HCT116 (cell line): ENCODE measurements at regions not wholly inside any gene's neighbourhood (a gene's known extent, or its start where the extent isn't known, plus 50 kb on each side); places are given as distances from the start of the nearest gene placed in this dataset.

ENCODE experiments used
- ATAC-seq: fragments of 200-7000 bp; cut with Tn5 transposase; 2 replicates; pipeline ENCODE4 v1.9.1; 2020; ENCODE audit warnings: mild to moderate bottlenecking, moderate library complexity
- BruUV-seq: library from RNA; stranded (reverse); fragments of 400-500 nt; replicated peaks from 2 replicates; lab custom pipeline; 2021; lab: Mats Ljungman, UMichigan
- CTCF ChIA-PET: fragments of 300-600 bp; sonication (Branson Sonifier 250); formaldehyde crosslinking; loops from one replicate; lab custom pipeline; 2021; ENCODE audit warnings: antibody characterized with exemption; lab: Charles Lee
- POLR2A ChIA-PET: fragments of 300-600, 350-600 bp; sonication (Branson Sonifier 250); formaldehyde crosslinking; loops from one replicate; lab custom pipeline; 2021; ENCODE audit warnings: antibody characterized with exemption; lab: Charles Lee
- RAD21 ChIA-PET, 2 experiments: fragments of 300-600 bp; sonication (Branson Sonifier 250); formaldehyde crosslinking; loops; one replicate each; lab custom pipeline; 2023; ENCODE audit warnings: low total read pairs in 2 of 2; ENCODE audit not compliant: uncharacterized antibody in 2 of 2, unreplicated experiment in 2 of 2, low non-redundant PET in 1 of 2; lab: Charles Lee
- DNase-seq: peaks from one replicate; pipeline ENCODE4 v3.0.0-alpha.2; 2010; ENCODE audit warnings: low read depth, low spot score
- H2AFZ ChIP-seq: fragments of 200-600 bp; shearing (Covaris generic), sonication (generic); 2 replicates; pipeline ENCODE4 v1.6.1; 2017; ENCODE audit warnings: low read depth, mixed run types, mixed read lengths, antibody characterized with exemption, low read length; ENCODE audit not compliant: poor library complexity, severe bottlenecking
- H3K27ac ChIP-seq: 2 replicates; pipeline ENCODE4 v1.5.1; 2012; ENCODE audit warnings: low read depth, low read length
- H3K27me3 ChIP-seq: fragments of 200-600 bp; sonication (generic); 2 replicates; pipeline ENCODE4 v1.6.1; 2016; ENCODE audit warnings: mixed run types, low read length, mixed read lengths; ENCODE audit not compliant: insufficient read depth
- H3K36me3 ChIP-seq, 2 experiments: fragments of 200-500 bp in 1 of 2; fragments of 200-600 bp in 1 of 2; sonication (Bioruptor generic) in 1 of 2; sonication (generic) in 1 of 2; 2 replicates each; pipeline versions ENCODE4 v1.5.1 to v1.6.1; 2014 to 2016; ENCODE audit warnings: low read length in 2 of 2, inconsistent platforms in 1 of 2, mixed read lengths in 1 of 2, mixed run types in 1 of 2; ENCODE audit not compliant: insufficient read depth in 2 of 2, control insufficient read depth in 1 of 2
- H3K4me1 ChIP-seq, 2 experiments: fragments of 200-600 bp in 1 of 2; sonication (generic) in 1 of 2; 2 replicates each; pipeline versions ENCODE4 v1.5.1 to v1.6.1; 2012 to 2017; ENCODE audit warnings: low read length in 2 of 2, inconsistent platforms in 1 of 2, mild to moderate bottlenecking in 1 of 2, mixed read lengths in 1 of 2, mixed run types in 1 of 2, moderate library complexity in 1 of 2; ENCODE audit not compliant: insufficient read depth in 2 of 2, control insufficient read depth in 1 of 2
- H3K4me2 ChIP-seq: fragments of 200-600 bp; sonication (generic); 2 replicates; pipeline ENCODE4 v1.6.1; 2017; ENCODE audit warnings: mixed run types, low read length, mixed read lengths
- H3K4me3 ChIP-seq, 2 experiments: fragments of 200-600 bp in 1 of 2; sonication (generic) in 1 of 2; replicated peaks in 1 of 2; 2 replicates each; pipeline ENCODE4 v1.5.1; 2011 to 2016; ENCODE audit warnings: low read length in 2 of 2, control low read depth in 1 of 2, low read depth in 1 of 2, mild to moderate bottlenecking in 1 of 2, mixed read lengths in 1 of 2, mixed run types in 1 of 2
- H3K79me2 ChIP-seq: fragments of 200-600 bp; sonication (generic); 2 replicates; pipeline ENCODE4 v1.6.1; 2017; ENCODE audit warnings: mild to moderate bottlenecking, mixed run types, low read length, moderate library complexity, mixed read lengths; ENCODE audit not compliant: insufficient read depth
- H3K9ac ChIP-seq: fragments of 200-600 bp; sonication (generic); 2 replicates; pipeline ENCODE4 v1.6.1; 2016; ENCODE audit warnings: low read length, mixed read lengths
- H3K9me2 ChIP-seq: fragments of 200-600 bp; sonication (generic), shearing (Covaris generic); 2 replicates; pipeline ENCODE4 v1.6.1; 2017; ENCODE audit warnings: mixed run types, mild to moderate bottlenecking, moderate library complexity; ENCODE audit not compliant: insufficient read depth
- H3K9me3 ChIP-seq, 2 experiments: fragments of 200-500 bp in 1 of 2; fragments of 200-600 bp in 1 of 2; sonication (Bioruptor generic) in 1 of 2; sonication (generic) in 1 of 2; 2 replicates each; pipeline ENCODE4 v1.6.1; 2014 to 2017; ENCODE audit warnings: low read length in 2 of 2, mixed read lengths in 2 of 2, inconsistent platforms in 1 of 2, low read depth in 1 of 2, mild to moderate bottlenecking in 1 of 2, mixed run types in 1 of 2, moderate library complexity in 1 of 2; ENCODE audit not compliant: control insufficient read depth in 1 of 2, insufficient read depth in 1 of 2
- H4K20me1 ChIP-seq: fragments of 200-600 bp; sonication (generic), shearing (Covaris generic); 2 replicates; pipeline ENCODE4 v1.6.1; 2017; ENCODE audit warnings: mixed run types, mild to moderate bottlenecking, moderate library complexity; ENCODE audit not compliant: insufficient read depth
- CBX3 ChIP-seq: IDR thresholded peaks from 2 replicates; pipeline ENCODE4 v1.6.1; 2012; ENCODE audit warnings: low read depth
- CTCF ChIP-seq, 3 experiments: fragments of 200-600 bp in 1 of 3; sonication (generic) in 1 of 3; IDR thresholded peaks in 2 of 3; conservative IDR thresholded peaks in 1 of 3; 2 replicates each; pipeline ENCODE4 v1.5.1; 2012 to 2017; ENCODE audit warnings: low read depth in 2 of 3, low read length in 2 of 3, antibody characterized with exemption in 1 of 3, borderline replicate concordance in 1 of 3, control low read depth in 1 of 3, mild to moderate bottlenecking in 1 of 3, mixed read lengths in 1 of 3, mixed run types in 1 of 3, moderate library complexity in 1 of 3; ENCODE audit not compliant: insufficient read depth in 1 of 3
- EZH2phosphoT487 ChIP-seq: fragments of 200-600 bp; IDR thresholded peaks from 2 replicates; pipeline ENCODE4 v1.6.1; 2018; ENCODE audit warnings: antibody characterized with exemption, borderline replicate concordance
- JUND ChIP-seq: IDR thresholded peaks from 2 replicates; pipeline ENCODE4 v1.6.1; 2012
- MAX ChIP-seq: IDR thresholded peaks from 2 replicates; pipeline ENCODE4 v1.6.1; 2012
- POLR2A ChIP-seq: IDR thresholded peaks from 2 replicates; pipeline ENCODE4 v1.7.0; 2011; ENCODE audit warnings: borderline replicate concordance; ENCODE audit not compliant: insufficient read depth, insufficient read length; ENCODE audit errors: extremely low read depth
- RAD21 ChIP-seq: IDR thresholded peaks from 2 replicates; pipeline ENCODE4 v1.6.1; 2012; ENCODE audit warnings: low read depth, mild to moderate bottlenecking
- TCF7L2 ChIP-seq: IDR thresholded peaks from 2 replicates; pipeline ENCODE4 v1.7.0; 2011; ENCODE audit warnings: borderline replicate concordance, inconsistent platforms; ENCODE audit not compliant: insufficient read depth, insufficient read length; ENCODE audit errors: extremely low read depth
- ZNF274 ChIP-seq: fragments of 200-500 bp; sonication (Bioruptor generic); IDR thresholded peaks from 2 replicates; pipeline ENCODE4 v1.6.1; 2014; ENCODE audit warnings: mild to moderate bottlenecking, low read depth, low read length, inconsistent platforms
- intact Hi-C: fragments of 100-400 bp; cut with micrococcal nuclease; formaldehyde crosslinking; loops from 2 replicates; pipeline ENCODE4 v1.10.0; 2022

- H3K4me2 ChIP-seq, result no peak overlapping the region
- H3K27ac ChIP-seq, result no peak overlapping the region
- no peak overlapping the region for H2AFZ ChIP-seq
- peaks cover 9 to 10% of the 10 kb centered on the region in 2 experiments; a peak in 2 of 4 replicates for H3K9me3 ChIP-seq
- no peak overlapping the region for H3K9ac ChIP-seq
- BruUV-seq, result no TSS peak
- no peaks in the 10 kb centered on the region for H3K27me3 ChIP-seq
- no peaks in the 10 kb centered on the region for H3K4me1 ChIP-seq
- H4K20me1 ChIP-seq, result no peaks in the 10 kb centered on the region
- H3K9me2 ChIP-seq, result no peaks in the 10 kb centered on the region
- no peaks in the 10 kb centered on the region for H3K36me3 ChIP-seq
- ChIA-PET CTCF (no interaction called here), RAD21 (no interaction called here), POLR2A (no interaction called here)
- no peak overlapping the region for H3K4me3 ChIP-seq
- ATAC-seq (no peak), DNase-seq (no peak)
- TF ChIP-seq JUND, result no peak
- no peak for TF ChIP-seq ZNF274
- TF ChIP-seq RAD21, result no peak
- no peak for TF ChIP-seq POLR2A
- TF ChIP-seq CTCF (IDR thresholded peaks at IDR 0.05 in 2 of 3, conservative IDR thresholded peaks at IDR 0.05 in 1 of 3; ENCODE audit: borderline replicate concordance in 1 of 3, insufficient read depth in 1 of 3, low read depth in 2 of 3, low read length in 2 of 3), result no peak
- no peak for TF ChIP-seq TCF7L2
- no peak for TF ChIP-seq EZH2phosphoT487
- TF ChIP-seq MAX, result no peak
- TF ChIP-seq CBX3, result no peak
- H3K79me2 ChIP-seq, result no peaks in the 10 kb centered on the region
- intact Hi-C loops, result no loop called here
These were observed 518.6 kb upstream of the ZP4 start for GRCh38 chr1:238409191-238409850.
